ENCODE measurements at regions not wholly inside any gene's neighbourhood (a gene's known extent, or its start where the extent isn't known, plus 50 kb on each side); places are given as distances from the start of the nearest gene placed in this dataset.

DNA sequence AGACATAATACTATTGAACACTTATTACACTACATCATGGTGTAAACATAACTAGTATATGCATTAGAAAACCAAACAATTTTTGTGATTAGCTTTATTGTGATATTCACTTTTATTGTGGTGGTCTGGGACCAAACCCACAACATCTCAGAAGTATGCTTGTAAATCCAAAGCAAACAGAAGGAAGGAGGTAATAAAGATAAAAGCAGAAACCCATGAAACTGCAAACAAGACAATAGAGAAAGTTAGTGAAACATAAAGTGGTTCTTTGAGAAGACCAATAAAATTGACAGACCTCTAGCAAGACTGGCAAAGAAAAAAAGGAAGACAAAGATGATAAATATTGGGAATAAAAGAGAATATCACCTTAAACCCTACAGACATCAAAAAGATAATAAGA, 268.3 kb downstream of the RPAP3 start:
- no peaks in the 10 kb centered on the region for H3K36me3 ChIP-seq (ENCODE audit: control insufficient read depth, insufficient read depth, low read length)
- no peak overlapping the region for H3K56ac ChIP-seq (ENCODE audit: extremely low read depth, insufficient read depth, low read length)
- H2BK15ac ChIP-seq (ENCODE audit: low read depth, low read length) = no peak overlapping the region
- no peak overlapping the region for H4K91ac ChIP-seq (ENCODE audit: insufficient read depth, low read depth, low read length)
- H4K20me1 ChIP-seq (ENCODE audit: insufficient read depth, low read length) = no peaks in the 10 kb centered on the region
- no peak overlapping the region for H3K27ac ChIP-seq (ENCODE audit: insufficient read depth, low read length)
- no peak for ATAC-seq (ENCODE audit: low read depth)
- H3K4me3 ChIP-seq (ENCODE audit: insufficient read depth, low read depth, low read length) = no peak overlapping the region
- peaks cover 2% of the 10 kb centered on the region; the same call in 1 of the 2 replicates for H3K9me3 ChIP-seq (ENCODE audit: control insufficient read depth, insufficient read depth, low read length)
- no peak overlapping the region for H4K5ac ChIP-seq (ENCODE audit: low read depth, low read length)
- dilution Hi-C loops (cut with HindIII; ENCODE audit: low sequenced_read_pairs, unreplicated experiment) (no loop called here), intact Hi-C loops (cut with micrococcal nuclease) (no loop called here), in situ Hi-C loops (cut with MboI; ENCODE audit: low sequenced_read_pairs) (no loop called here)
- no peak overlapping the region for H3K4ac ChIP-seq (ENCODE audit: low read depth, low read length)
- POLR2A ChIA-PET (ENCODE audit: unreplicated experiment) = no interaction called here
- H3K23ac ChIP-seq (ENCODE audit: low read depth, low read length) = no peak overlapping the region
- H2BK120ac ChIP-seq (ENCODE audit: low read depth, low read length) = no peak overlapping the region
- no peak overlapping the region for H2BK5ac ChIP-seq (ENCODE audit: low read depth, low read length, poor library complexity, severe bottlenecking)
- H3K9ac ChIP-seq (ENCODE audit: low read depth, low read length) = no peak overlapping the region
- H3K14ac ChIP-seq (replicated peaks; ENCODE audit: low read depth, low read length) = no peak overlapping the region
- no peak overlapping the region for H4K8ac ChIP-seq (ENCODE audit: low read depth in 2 of 2, low read length in 2 of 2)
- no peaks in the 10 kb centered on the region for H3K9me1 ChIP-seq (ENCODE audit: insufficient read depth, low read length)
- CTCF ChIA-PET = no interaction called here
- no peak for DNase-seq
- no peak overlapping the region for H2AK9ac ChIP-seq (replicated peaks; ENCODE audit: low read depth, low read length, poor library complexity)
- no peak overlapping the region for H3K4me2 ChIP-seq (ENCODE audit: low read depth, low read length)
- TF ChIP-seq CEBPB (IDR thresholded peaks at IDR 0.05; ENCODE audit: low read depth, low read length) = no peak
- TF ChIP-seq, protein P1, sequence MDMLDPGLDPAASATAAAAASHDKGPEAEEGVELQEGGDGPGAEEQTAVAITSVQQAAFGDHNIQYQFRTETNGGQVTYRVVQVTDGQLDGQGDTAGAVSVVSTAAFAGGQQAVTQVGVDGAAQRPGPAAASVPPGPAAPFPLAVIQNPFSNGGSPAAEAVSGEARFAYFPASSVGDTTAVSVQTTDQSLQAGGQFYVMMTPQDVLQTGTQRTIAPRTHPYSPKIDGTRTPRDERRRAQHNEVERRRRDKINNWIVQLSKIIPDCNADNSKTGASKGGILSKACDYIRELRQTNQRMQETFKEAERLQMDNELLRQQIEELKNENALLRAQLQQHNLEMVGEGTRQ (IDR thresholded peaks at IDR 0.05; ENCODE audit: low read depth, low read length) = no peak
- no peak for TF ChIP-seq MAZ (IDR thresholded peaks at IDR 0.05; ENCODE audit: borderline replicate concordance, low read depth, low read length)
- no peak for TF ChIP-seq BHLHE40 (IDR thresholded peaks at IDR 0.05; ENCODE audit: low read depth, low read length)
- no peak for TF ChIP-seq RAD21 (IDR thresholded peaks at IDR 0.05; ENCODE audit: low read length)
- no peak overlapping the region for H2AK5ac ChIP-seq (ENCODE audit: low read depth, low read length)
- H3K4me1 ChIP-seq (ENCODE audit: control insufficient read depth, insufficient read depth, low read length) = no peaks in the 10 kb centered on the region
- no TSS peak for BruUV-seq (replicated peaks)
- no peaks in the 10 kb centered on the region for H3K79me1 ChIP-seq (ENCODE audit: low read depth in 1 of 2, low read length in 2 of 2)
- no peaks in the 10 kb centered on the region for H3K27me3 ChIP-seq (ENCODE audit: control insufficient read depth, insufficient read depth, low read length)
- H3K18ac ChIP-seq (ENCODE audit: low read depth, low read length) = no peak overlapping the region
- no peak overlapping the region for H2BK20ac ChIP-seq (ENCODE audit: low read depth, low read length)
- no peak overlapping the region for H2AFZ ChIP-seq (replicated peaks; ENCODE audit: low read length, poor library complexity)
